Activated T-helper 2 cell treated with anti-CD3 and anti-CD28 coated beads, Interferon-gamma antibody, Interleukin-2, Interleukin-4, amounts not matched to agents 10 μg/mL and 5 μg/mL and 100 μg/mL, durations not matched to agents 14 hours and 24 hours and 36 hours (primary cell): ENCODE measurements at regions not wholly inside any gene's neighbourhood (a gene's known extent, or its start where the extent isn't known, plus 50 kb on each side); places are given as distances from the start of the nearest gene placed in this dataset.

Experiments
- DNase-seq: peaks from one replicate; pipeline ENCODE4 v3.0.0; 2021; ENCODE audit warnings: low spot score
- H3K27ac Mint-ChIP-seq: one replicate; pipeline ENCODE4 v1.8.0; 2021; ENCODE audit warnings: mixed read lengths
- H3K27me3 Mint-ChIP-seq: one replicate; pipeline ENCODE4 v1.8.0; 2021; ENCODE audit warnings: low read depth, mixed read lengths
- H3K36me3 Mint-ChIP-seq: one replicate; pipeline ENCODE4 v1.8.0; 2021; ENCODE audit warnings: low read depth, mixed read lengths
- H3K4me1 Mint-ChIP-seq: one replicate; pipeline ENCODE4 v1.8.0; 2021; ENCODE audit warnings: low read depth, mixed read lengths
- H3K4me3 Mint-ChIP-seq: one replicate; pipeline ENCODE4 v1.8.0; 2021; ENCODE audit warnings: low read depth, mild to moderate bottlenecking, moderate library complexity, mixed read lengths
- H3K9me3 Mint-ChIP-seq: one replicate; pipeline ENCODE4 v1.8.0; 2021; ENCODE audit warnings: mixed read lengths
- intact Hi-C: fragments of 100-400 bp; cut with micrococcal nuclease; formaldehyde crosslinking; loops from one replicate; pipeline ENCODE4 v1.15.1; 2023

GRCh38 chr20:21033817-21034216 lies 72.3 kb downstream of the LINC00237 start:
- Mint-ChIP-seq H3K27me3 (no peaks in the 10 kb centered on the region), H3K27ac (no peak overlapping the region), H3K9me3 (no peaks in the 10 kb centered on the region), H3K4me3 (no peak overlapping the region), H3K36me3 (no peaks in the 10 kb centered on the region), H3K4me1 (no peaks in the 10 kb centered on the region)
- intact Hi-C loops = no loop called here
- DNase-seq = no peak

DNA sequence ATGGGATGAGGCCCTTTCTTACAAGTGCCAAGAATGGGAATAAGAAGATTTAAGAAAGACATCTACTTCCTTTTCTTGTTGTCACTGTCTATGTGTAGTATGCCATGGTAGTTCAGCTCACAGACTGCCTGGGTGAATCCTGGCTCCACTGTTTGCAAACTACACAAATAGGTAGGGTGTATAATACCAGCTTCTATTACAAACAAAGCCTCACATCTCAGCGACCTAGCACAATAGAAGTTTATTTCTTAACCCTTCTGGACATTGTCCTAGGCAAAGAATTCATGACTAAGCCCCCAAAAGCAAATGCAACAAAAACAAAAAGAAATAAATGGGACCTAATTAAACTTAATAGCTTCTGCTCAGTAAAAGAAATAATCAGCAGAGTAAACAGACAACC lies 74.5 kb downstream of the LINC00237 start:
- no peaks in the 10 kb centered on the region for H3K9me3 Mint-ChIP-seq
- intact Hi-C loops = no loop called here
- no peaks in the 10 kb centered on the region for H3K27me3 Mint-ChIP-seq
- no peak overlapping the region for H3K4me3 Mint-ChIP-seq
- H3K36me3 Mint-ChIP-seq = no peaks in the 10 kb centered on the region
- no peak overlapping the region for H3K27ac Mint-ChIP-seq
- DNase-seq = no peak
- no peaks in the 10 kb centered on the region for H3K4me1 Mint-ChIP-seq

- intact Hi-C loops = no loop called here
- H3K36me3 Mint-ChIP-seq = no peaks in the 10 kb centered on the region
- H3K9me3 Mint-ChIP-seq = no peaks in the 10 kb centered on the region
These were observed 76.8 kb downstream of the LINC00237 start for GRCh38 chr20:21029341-21029740.

DNA sequence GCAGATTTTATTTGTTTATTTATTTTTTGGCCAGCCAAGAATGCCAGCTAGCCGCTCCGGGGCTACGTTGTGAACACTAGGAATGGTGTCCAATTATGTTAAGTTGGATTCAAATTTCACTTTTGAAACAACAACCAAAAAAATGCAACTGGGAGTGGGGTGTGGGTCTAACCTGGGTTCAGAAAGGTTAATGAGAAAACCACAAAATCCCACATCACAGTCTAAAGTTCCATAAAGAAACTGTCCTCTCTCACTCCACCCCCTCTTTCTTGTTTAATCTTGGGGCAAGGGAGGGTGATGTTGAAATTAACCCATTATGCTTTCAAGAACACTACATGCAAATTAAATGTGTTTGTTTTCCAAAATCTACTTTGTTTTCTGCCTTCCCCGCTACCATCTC lies 77.2 kb downstream of the LINC00237 start:
- H3K36me3 Mint-ChIP-seq = no peaks in the 10 kb centered on the region
- DNase-seq = no peak
- H3K27me3 Mint-ChIP-seq = no peaks in the 10 kb centered on the region
- no peaks in the 10 kb centered on the region for H3K4me1 Mint-ChIP-seq
- intact Hi-C loops = no loop called here
- no peaks in the 10 kb centered on the region for H3K9me3 Mint-ChIP-seq
- H3K27ac Mint-ChIP-seq = no peak overlapping the region
- H3K4me3 Mint-ChIP-seq = no peak overlapping the region

More at GRCh38 chr20:21029341-21029740, 76.8 kb downstream of the LINC00237 start:
- H3K27me3 Mint-ChIP-seq = no peaks in the 10 kb centered on the region
- DNase-seq = no peak
- H3K27ac Mint-ChIP-seq = no peak overlapping the region
- no peaks in the 10 kb centered on the region for H3K4me1 Mint-ChIP-seq
- no peak overlapping the region for H3K4me3 Mint-ChIP-seq

DNA sequence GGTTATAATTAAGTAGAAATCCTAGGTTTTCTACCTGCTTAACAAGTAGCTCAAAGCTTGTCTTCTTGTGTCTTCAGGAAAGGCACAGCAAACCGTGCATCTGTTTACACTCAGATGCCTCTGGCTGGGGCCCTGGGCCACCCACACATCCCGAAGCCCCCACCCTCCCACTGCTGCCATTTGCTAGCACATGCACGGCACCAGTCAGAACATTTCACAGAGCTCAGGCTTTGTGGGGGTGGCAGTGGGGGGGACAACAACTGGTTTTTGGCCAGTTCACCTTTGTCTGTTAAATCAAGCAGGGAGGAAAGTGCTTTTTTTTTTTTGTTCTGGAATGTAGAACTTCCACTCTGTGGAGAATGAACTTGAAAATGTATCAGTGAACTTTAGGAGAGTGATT lies 77.7 kb downstream of the LINC00237 start:
- no peak overlapping the region for H3K4me3 Mint-ChIP-seq

GRCh38 chr20:21027569-21027968 lies 78.6 kb downstream of the LINC00237 start:
- Mint-ChIP-seq H3K4me1 (no peaks in the 10 kb centered on the region), H3K27ac (no peak overlapping the region), H3K4me3 (no peak overlapping the region), H3K9me3 (no peaks in the 10 kb centered on the region), H3K36me3 (no peaks in the 10 kb centered on the region), H3K27me3 (no peaks in the 10 kb centered on the region)
- intact Hi-C loops = no loop called here
- no peak for DNase-seq

More for the DNA sequence above, 77.7 kb downstream of the LINC00237 start:
- Mint-ChIP-seq H3K36me3 (no peaks in the 10 kb centered on the region), H3K4me1 (no peaks in the 10 kb centered on the region), H3K27me3 (no peaks in the 10 kb centered on the region), H3K9me3 (no peaks in the 10 kb centered on the region), H3K27ac (no peak overlapping the region)
- DNase-seq = no peak
- intact Hi-C loops = no loop called here

DNA sequence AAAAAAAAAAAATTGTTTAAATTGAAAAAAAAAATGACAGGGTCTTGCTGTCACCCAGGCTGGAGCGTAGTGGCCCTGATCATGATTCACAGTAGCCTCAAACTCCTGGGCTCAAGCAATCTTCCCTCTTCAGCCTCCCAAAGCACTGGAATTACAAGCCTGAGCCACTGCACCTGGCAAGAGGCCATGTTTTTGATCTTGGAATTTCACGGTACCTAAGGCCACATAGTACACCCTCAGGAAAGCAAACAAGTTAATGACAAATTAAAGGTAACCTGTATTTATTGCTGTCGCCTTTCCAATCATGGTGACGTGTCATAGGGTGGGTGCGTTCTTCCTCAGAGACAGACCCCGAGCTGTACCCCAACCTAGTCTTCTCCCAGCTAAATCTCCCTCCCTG lies 79.2 kb downstream of the LINC00237 start:
- H3K27ac Mint-ChIP-seq = no peak overlapping the region
- no peak for DNase-seq
- intact Hi-C loops = no loop called here
- no peaks in the 10 kb centered on the region for H3K9me3 Mint-ChIP-seq
- H3K36me3 Mint-ChIP-seq = no peaks in the 10 kb centered on the region
- no peaks in the 10 kb centered on the region for H3K4me1 Mint-ChIP-seq
- H3K27me3 Mint-ChIP-seq = no peaks in the 10 kb centered on the region
- no peak overlapping the region for H3K4me3 Mint-ChIP-seq

DNA sequence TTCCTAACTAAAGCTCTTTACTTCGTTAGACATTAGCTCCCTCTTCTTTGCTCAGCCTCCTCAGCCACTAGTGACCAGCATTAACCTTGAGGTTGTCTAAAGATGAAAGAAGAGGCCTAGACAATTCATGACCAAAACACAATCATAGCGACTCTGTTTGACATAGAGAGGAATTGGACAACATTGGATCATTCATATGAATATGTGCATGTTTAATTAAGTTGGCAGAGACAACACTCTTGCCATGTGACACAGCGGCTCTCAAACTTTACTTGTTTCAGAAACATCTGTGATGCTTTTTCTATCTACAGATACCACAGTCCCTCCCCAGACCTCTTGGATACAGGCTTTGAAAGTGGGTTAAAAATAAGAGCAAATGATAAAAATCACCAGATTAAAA lies 81.7 kb downstream of the LINC00237 start:
- Mint-ChIP-seq H3K27me3 (peaks cover 20% of the 10 kb centered on the region), H3K4me1 (no peaks in the 10 kb centered on the region), H3K4me3 (no peak overlapping the region), H3K9me3 (no peaks in the 10 kb centered on the region), H3K27ac (no peak overlapping the region), H3K36me3 (no peaks in the 10 kb centered on the region)
- no peak for DNase-seq
- intact Hi-C loops = no loop called here

GRCh38 chr20:21022925-21023324 lies 83.2 kb downstream of the LINC00237 start:
- DNase-seq = no peak
- Mint-ChIP-seq H3K27me3 (peaks cover 35% of the 10 kb centered on the region), H3K27ac (no peak overlapping the region), H3K36me3 (no peaks in the 10 kb centered on the region), H3K4me3 (no peak overlapping the region), H3K4me1 (no peaks in the 10 kb centered on the region), H3K9me3 (no peaks in the 10 kb centered on the region)
- intact Hi-C loops = no loop called here

DNA sequence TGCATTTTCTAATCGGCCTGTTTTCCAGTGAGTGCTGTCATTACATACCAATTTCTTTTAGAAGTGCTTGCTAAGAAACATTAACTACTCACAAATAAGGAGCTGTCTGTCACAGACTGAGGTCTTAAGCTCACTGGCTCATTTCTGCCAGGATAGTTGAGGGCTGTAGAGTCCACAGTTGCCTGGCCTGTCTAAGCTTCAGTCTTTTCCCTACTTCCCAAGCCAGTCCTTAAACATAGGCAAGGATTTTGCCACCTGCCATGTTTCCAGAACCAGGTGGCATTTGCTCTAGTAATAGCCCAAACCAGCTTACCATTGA lies 84.7 kb downstream of the LINC00237 start:
- no peak overlapping the region for H3K27ac Mint-ChIP-seq
- DNase-seq = no peak
- H3K36me3 Mint-ChIP-seq = no peaks in the 10 kb centered on the region
- intact Hi-C loops = no loop called here
- H3K9me3 Mint-ChIP-seq = no peaks in the 10 kb centered on the region
- no peak overlapping the region for H3K4me3 Mint-ChIP-seq
- H3K27me3 Mint-ChIP-seq = peaks cover 38% of the 10 kb centered on the region
- H3K4me1 Mint-ChIP-seq = no peaks in the 10 kb centered on the region

DNA sequence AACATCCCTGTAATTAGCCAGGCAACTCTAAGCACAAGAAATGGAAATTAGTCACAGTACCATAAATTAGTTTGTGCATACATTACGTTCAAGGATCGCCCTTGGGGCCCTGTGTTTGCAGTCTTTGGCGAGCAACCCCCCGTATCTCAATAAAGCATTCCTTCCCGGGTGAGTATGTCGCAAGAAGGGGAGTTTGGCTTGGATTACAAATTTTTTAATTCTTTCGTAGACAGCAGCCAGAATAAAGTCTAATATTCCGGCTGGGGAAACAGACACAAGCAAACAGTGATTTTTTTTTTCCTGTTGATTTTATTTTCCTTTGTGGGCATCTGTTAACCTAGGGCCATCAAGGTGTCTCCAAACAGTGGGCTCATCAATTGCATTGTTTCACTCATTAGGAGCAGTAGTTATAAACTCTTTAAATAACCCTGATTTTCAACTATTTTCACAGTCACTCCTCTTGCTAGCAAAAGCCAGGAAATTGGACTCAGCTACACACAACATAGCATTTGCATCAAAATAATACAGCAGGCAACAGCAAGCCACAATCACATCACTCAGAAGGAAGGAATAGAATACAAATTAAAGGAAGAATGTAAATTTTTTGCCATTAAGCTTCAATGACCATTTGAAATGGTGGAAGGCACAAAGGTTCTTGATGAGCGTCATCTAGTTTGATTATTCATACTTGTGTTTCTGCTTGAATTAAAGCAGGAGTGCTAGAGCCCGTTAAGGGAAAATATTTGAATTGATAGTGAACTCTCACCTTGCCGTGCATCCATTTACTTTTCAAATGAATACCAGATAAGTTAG lies 85.3 kb downstream of the LINC00237 start:
- no peaks in the 10 kb centered on the region for H3K36me3 Mint-ChIP-seq
- no peaks in the 10 kb centered on the region for H3K4me1 Mint-ChIP-seq
- H3K4me3 Mint-ChIP-seq = no peak overlapping the region
- no peak for DNase-seq
- peaks cover 38% of the 10 kb centered on the region for H3K27me3 Mint-ChIP-seq
- H3K27ac Mint-ChIP-seq = no peak overlapping the region
- H3K9me3 Mint-ChIP-seq = no peaks in the 10 kb centered on the region
- intact Hi-C loops = no loop called here

- H3K4me3 Mint-ChIP-seq = no peak overlapping the region
- H3K27ac Mint-ChIP-seq = no peak overlapping the region
- peaks cover 38% of the 10 kb centered on the region for H3K27me3 Mint-ChIP-seq
- intact Hi-C loops = no loop called here
- no peak for DNase-seq
- H3K4me1 Mint-ChIP-seq = no peaks in the 10 kb centered on the region
- H3K36me3 Mint-ChIP-seq = no peaks in the 10 kb centered on the region
- H3K9me3 Mint-ChIP-seq = no peaks in the 10 kb centered on the region
These were observed 86.1 kb downstream of the LINC00237 start for GRCh38 chr20:21019814-21020658.

GRCh38 chr20:21019468-21019813 lies 86.7 kb downstream of the LINC00237 start:
- no peak for DNase-seq
- H3K9me3 Mint-ChIP-seq = no peaks in the 10 kb centered on the region
- no peaks in the 10 kb centered on the region for H3K36me3 Mint-ChIP-seq
- intact Hi-C loops = no loop called here
- no peak overlapping the region for H3K4me3 Mint-ChIP-seq
- peaks cover 38% of the 10 kb centered on the region for H3K27me3 Mint-ChIP-seq
- H3K4me1 Mint-ChIP-seq = no peaks in the 10 kb centered on the region
- no peak overlapping the region for H3K27ac Mint-ChIP-seq
